Psoas muscle (tissue), 7 donors: ENCODE measurements at regions not wholly inside any gene's neighbourhood (a gene's known extent, or its start where the extent isn't known, plus 50 kb on each side); places are given as distances from the start of the nearest gene placed in this dataset.

ENCODE experiments used
- ATAC-seq, 4 donors: fragments of 200-7000 bp; cut with Tn5 transposase; one replicate each; pipeline ENCODE4 v1.9.1; 2020; ENCODE audit warnings: moderate library complexity in 3 of 4, mild to moderate bottlenecking in 2 of 4
- DNase-seq, 2 donors: peaks; one replicate each; pipeline ENCODE4 v3.0.0-alpha.2; 2020
- H3K27ac ChIP-seq: fragments of 200-600 bp; one replicate; pipeline ENCODE4 v1.8.0; 2022
- H3K27me3 ChIP-seq, 3 donors: fragments of 200-600 bp in 1 of 3; one replicate each; pipeline versions ENCODE4 v1.6.1 to v1.8.0; 2013 to 2022; ENCODE audit warnings: low read length in 2 of 3, mild to moderate bottlenecking in 2 of 3, moderate library complexity in 1 of 3; ENCODE audit not compliant: insufficient read depth in 3 of 3
- H3K36me3 ChIP-seq, 2 donors: fragments of 200-600 bp in 1 of 2; one replicate each; pipeline versions ENCODE4 v1.6.1 to v1.8.0; 2013 to 2022; ENCODE audit warnings: low read depth in 1 of 2, mild to moderate bottlenecking in 1 of 2, moderate library complexity in 1 of 2; ENCODE audit not compliant: insufficient read depth in 1 of 2
- H3K4me1 ChIP-seq: fragments of 200-600 bp; one replicate; pipeline ENCODE4 v1.8.0; 2022
- H3K4me3 ChIP-seq: fragments of 200-600 bp; one replicate; pipeline ENCODE4 v1.8.0; 2022; ENCODE audit warnings: mild to moderate bottlenecking
- H3K9me3 ChIP-seq: fragments of 200-600 bp; one replicate; pipeline ENCODE4 v1.8.0; 2022
- WGBS, 3 donors: extraction: QIAGEN DNeasy Blood & Tissue Kit; methylation state at CpG; one replicate each; pipeline versions ENCODE4 v1.1.6 to v1.1.7; 2013; 5-methylcytosine and 5-hydroxymethylcytosine counted together
- intact Hi-C, 2 donors: fragments of 100-400 bp; cut with DNase I; formaldehyde crosslinking; loops; one replicate each; pipeline versions ENCODE4 v1.11.0 to v1.14.2; 2022
- TF ChIP-seq, protein P1 (sequence below): fragments of 200-600 bp; IDR thresholded peaks from one replicate; pipeline ENCODE4 v1.8.0; 2022; ENCODE audit warnings: antibody characterized with exemption
- donor health status: healthy with polysubstance abuse.
- donor health status: DM: no; HTN: no; CAD: no; lungs with moderate emphysema.
- donor health status: Bipolar disorder and iron deficiency.
- donor health status: healthy.
- donor health status: DM: yes; HTN: yes; CAD: no.
- donor health status: DM: no; HTN: no; CAD: no.
- donor health status: DM: yes; HTN: yes; CAD: no.

DNA sequence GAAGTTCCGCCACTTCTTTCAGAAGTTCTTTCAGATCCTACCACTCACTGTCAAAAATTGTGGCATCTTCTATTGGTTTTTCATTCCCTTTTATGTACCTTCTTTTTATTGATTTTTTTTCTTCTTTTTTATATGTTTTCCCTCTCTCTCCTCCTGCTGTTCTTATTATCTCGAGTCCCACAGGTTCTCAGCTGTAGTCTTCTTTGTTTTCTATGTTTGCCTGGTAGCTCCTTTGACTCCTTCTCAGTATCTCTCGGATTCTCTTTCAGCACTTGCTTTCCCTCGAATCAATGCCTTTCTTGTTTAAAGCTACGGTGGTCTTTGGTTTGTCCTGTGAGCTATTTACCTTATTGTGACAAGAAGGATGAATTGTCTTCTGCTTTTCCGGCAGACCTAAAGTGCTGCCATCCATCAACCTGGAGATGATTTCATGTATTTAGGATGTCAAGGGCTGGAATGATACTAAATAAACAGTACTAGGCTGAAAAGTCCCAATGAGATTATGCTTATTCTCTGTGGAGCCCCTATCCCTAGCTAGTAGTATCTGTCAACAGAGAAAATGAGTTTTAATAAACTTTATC lies 541.7 kb downstream of the NOVA1 start:
- TF ChIP-seq, protein P1, sequence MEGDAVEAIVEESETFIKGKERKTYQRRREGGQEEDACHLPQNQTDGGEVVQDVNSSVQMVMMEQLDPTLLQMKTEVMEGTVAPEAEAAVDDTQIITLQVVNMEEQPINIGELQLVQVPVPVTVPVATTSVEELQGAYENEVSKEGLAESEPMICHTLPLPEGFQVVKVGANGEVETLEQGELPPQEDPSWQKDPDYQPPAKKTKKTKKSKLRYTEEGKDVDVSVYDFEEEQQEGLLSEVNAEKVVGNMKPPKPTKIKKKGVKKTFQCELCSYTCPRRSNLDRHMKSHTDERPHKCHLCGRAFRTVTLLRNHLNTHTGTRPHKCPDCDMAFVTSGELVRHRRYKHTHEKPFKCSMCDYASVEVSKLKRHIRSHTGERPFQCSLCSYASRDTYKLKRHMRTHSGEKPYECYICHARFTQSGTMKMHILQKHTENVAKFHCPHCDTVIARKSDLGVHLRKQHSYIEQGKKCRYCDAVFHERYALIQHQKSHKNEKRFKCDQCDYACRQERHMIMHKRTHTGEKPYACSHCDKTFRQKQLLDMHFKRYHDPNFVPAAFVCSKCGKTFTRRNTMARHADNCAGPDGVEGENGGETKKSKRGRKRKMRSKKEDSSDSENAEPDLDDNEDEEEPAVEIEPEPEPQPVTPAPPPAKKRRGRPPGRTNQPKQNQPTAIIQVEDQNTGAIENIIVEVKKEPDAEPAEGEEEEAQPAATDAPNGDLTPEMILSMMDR, result no peak
- ATAC-seq (no peak), DNase-seq (no peak)
- no peak overlapping the region for H3K4me3 ChIP-seq
- no peaks in the 10 kb centered on the region for H3K4me1 ChIP-seq
- 75 to 77% (median 76%) methylated on average over 6 of the region's 6 CpGs for WGBS, 3 donors
- H3K27me3 ChIP-seq, result no peaks in the 10 kb centered on the region
- no peaks in the 10 kb centered on the region for H3K9me3 ChIP-seq
- H3K36me3 ChIP-seq, result no peaks in the 10 kb centered on the region
- intact Hi-C loops, result no loop called here
- no peak overlapping the region for H3K27ac ChIP-seq

DNA sequence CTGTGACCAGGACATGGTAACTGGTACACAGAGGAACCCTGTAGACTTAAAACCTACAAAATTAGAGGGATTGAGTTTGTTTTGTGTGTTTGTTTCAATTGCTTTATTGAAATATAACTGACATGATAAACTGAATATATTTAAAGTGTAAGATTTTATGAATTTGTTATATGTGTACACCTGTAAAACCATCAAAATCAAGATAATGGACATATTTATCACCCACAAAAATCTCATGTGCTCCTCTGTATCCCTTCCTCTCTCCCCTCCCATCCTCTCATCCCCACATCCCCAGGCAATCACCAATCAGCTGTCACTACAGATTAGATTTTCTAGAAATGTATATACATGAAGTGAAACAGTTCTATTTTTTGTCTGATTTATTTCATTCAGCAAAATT lies 565.5 kb downstream of the NOVA1 start:
- no peaks in the 10 kb centered on the region for H3K27me3 ChIP-seq
- no peaks in the 10 kb centered on the region for H3K9me3 ChIP-seq
- intact Hi-C loops, result no loop called here
- TF ChIP-seq, protein P1, result no peak
- H3K36me3 ChIP-seq, result no peaks in the 10 kb centered on the region
- no peak overlapping the region for H3K4me3 ChIP-seq
- ATAC-seq, result no peak
- no peak for DNase-seq
- H3K4me1 ChIP-seq, result no peaks in the 10 kb centered on the region
- no peak overlapping the region for H3K27ac ChIP-seq

DNA sequence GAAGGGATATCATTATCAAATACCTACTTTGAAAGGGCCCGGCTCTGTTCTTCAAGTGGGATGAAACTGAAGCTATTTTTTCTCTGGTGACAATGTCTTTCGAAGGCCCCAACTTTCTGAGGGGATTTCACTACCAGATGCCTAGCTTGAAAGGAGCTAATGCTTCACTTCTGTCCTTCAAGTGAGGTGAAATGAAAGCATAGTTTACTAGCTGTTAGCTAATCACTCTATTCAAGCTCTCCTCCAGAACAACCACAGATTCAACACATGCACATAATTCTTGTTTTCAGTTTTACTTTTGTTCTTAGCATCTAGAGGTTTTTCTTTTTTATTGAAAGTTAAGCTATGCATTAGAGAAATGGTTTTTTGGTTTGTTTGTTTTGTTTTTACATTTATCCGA lies 571.4 kb downstream of the NOVA1 start:
- H3K4me3 ChIP-seq, result no peak overlapping the region
- ATAC-seq (no peak), DNase-seq (no peak)
- intact Hi-C loops, result no loop called here
- TF ChIP-seq, protein P1, result no peak
- H3K36me3 ChIP-seq, result no peaks in the 10 kb centered on the region
- H3K27ac ChIP-seq, result no peak overlapping the region
- no peaks in the 10 kb centered on the region for H3K27me3 ChIP-seq
- H3K4me1 ChIP-seq, result no peaks in the 10 kb centered on the region
- 79 to 88% (median 80%) methylated on average over 3 of the region's 3 CpGs for WGBS, 3 donors
- H3K9me3 ChIP-seq, result no peaks in the 10 kb centered on the region

DNA sequence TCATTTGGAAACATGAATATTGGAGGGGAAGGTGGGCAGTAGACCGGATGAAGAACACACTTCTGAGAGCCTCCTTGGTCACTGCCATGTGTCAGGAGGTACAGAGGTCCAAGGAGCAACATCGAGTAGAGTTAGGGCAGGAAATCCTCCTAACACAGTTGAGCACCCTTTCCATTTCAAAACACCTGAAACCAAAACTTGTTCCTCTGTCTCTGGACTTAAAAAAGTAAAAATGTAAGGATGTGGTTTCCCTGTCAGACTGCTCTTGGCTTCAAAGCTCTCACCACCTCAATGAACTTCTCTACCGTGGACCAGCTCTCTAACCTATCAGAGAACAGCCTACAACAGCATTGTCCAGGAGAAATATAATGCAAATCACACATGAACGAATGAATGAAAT lies 573.9 kb downstream of the NOVA1 start:
- TF ChIP-seq, protein P1, result no peak
- intact Hi-C loops, result no loop called here
- no peak overlapping the region for H3K27ac ChIP-seq
- DNase-seq (no peak), ATAC-seq (no peak)
- no peaks in the 10 kb centered on the region for H3K4me1 ChIP-seq
- 79 to 81% (median 80%) methylated on average over 4 of the region's 4 CpGs for WGBS, 3 donors
- no peaks in the 10 kb centered on the region for H3K27me3 ChIP-seq
- H3K36me3 ChIP-seq, result no peaks in the 10 kb centered on the region
- H3K4me3 ChIP-seq, result no peak overlapping the region
- no peaks in the 10 kb centered on the region for H3K9me3 ChIP-seq

DNA sequence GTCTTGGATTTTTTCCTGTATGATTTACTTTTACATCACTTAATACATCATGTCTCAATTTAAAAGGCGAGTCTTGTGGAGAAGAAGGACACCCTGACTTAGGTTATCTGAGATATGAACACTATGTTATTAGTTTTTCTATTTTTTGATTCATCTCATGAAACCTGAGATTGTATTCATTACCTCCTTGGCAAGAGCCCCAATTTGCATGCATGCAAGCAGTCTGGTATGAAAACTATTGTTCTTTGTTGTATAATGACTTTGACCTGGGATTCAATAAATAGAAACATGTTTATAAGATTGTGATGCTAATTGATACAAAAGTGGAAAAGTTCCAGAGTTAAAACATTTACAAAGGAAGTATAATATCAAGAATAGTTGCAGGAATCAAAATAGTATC lies 576.1 kb downstream of the NOVA1 start:
- intact Hi-C loops, result no loop called here
- TF ChIP-seq, protein P1, result no peak
- Histone ChIP-seq H3K4me1 (no peaks in the 10 kb centered on the region), H3K27me3 (no peaks in the 10 kb centered on the region), H3K27ac (no peak overlapping the region), H3K9me3 (no peaks in the 10 kb centered on the region), H3K36me3 (no peaks in the 10 kb centered on the region), H3K4me3 (no peak overlapping the region)
- WGBS, 3 donors, result 63 to 89% (median 84%) methylated on average over 1 of the region's 1 CpG
- no peak for DNase-seq
- no peak for ATAC-seq
